ENCODE measurements at regions not wholly inside any gene's neighbourhood (a gene's known extent, or its start where the extent isn't known, plus 50 kb on each side); places are given as distances from the start of the nearest gene placed in this dataset.

- TF ChIP-seq CEBPB (IDR thresholded peaks at IDR 0.05) = no peak
- no peak for TF ChIP-seq EP300 (IDR thresholded peaks at IDR 0.05; ENCODE audit: borderline replicate concordance)
- no peak for TF ChIP-seq TAF1 (IDR thresholded peaks at IDR 0.05; ENCODE audit: low read depth)
These were observed 199.4 kb downstream of the SATB1 start for GRCh38 chr3:18225709-18226108.

Data from Ishikawa (cell line).